K562 (cell line): ENCODE measurements at regions not wholly inside any gene's neighbourhood (a gene's known extent, or its start where the extent isn't known, plus 50 kb on each side); places are given as distances from the start of the nearest gene placed in this dataset.

Experiments
- CTCF ChIP-seq, 3 experiments: IDR thresholded peaks in 2 of 3; conservative IDR thresholded peaks in 1 of 3; 2 replicates each; pipeline ENCODE4 v1.5.1; 2011 to 2012; ENCODE audit warnings: low read length in 3 of 3, mild to moderate bottlenecking in 3 of 3, control low read depth in 2 of 3, improper control_type of control experiment in 1 of 3, inconsistent platforms in 1 of 3, low read depth in 1 of 3, mixed read lengths in 1 of 3, moderate library complexity in 1 of 3; ENCODE audit not compliant: insufficient read depth in 2 of 3
- DNMT1 ChIP-seq: fragments of 450-650 bp; IDR thresholded peaks from 2 replicates; pipeline ENCODE4 v1.6.1; 2016; ENCODE audit warnings: antibody characterized with exemption, mild to moderate bottlenecking
- EP300 ChIP-seq: IDR thresholded peaks from 2 replicates; pipeline ENCODE4 v1.6.1; 2012; ENCODE audit warnings: low read length, improper control_type of control experiment
- EZH2 ChIP-seq: IDR thresholded peaks from 2 replicates; pipeline ENCODE4 v1.6.1; 2012; ENCODE audit warnings: low read depth, mild to moderate bottlenecking, inconsistent platforms, low read length, borderline replicate concordance
- KAT2B ChIP-seq: IDR thresholded peaks from one replicate; pipeline ENCODE4 v1.6.1; 2012; ENCODE audit warnings: low read depth, mild to moderate bottlenecking, control low read depth, inconsistent platforms, low read length, moderate library complexity
- NFE2L1 ChIP-seq: fragments of 450-650 bp; IDR thresholded peaks from 2 replicates; pipeline ENCODE4 v1.6.1; 2016; ENCODE audit warnings: missing genetic modification characterization, low read depth, mild to moderate bottlenecking, missing compliant biosample characterization, moderate library complexity, borderline replicate concordance
- NR2C2 ChIP-seq, 2 experiments: fragments of 200-800 bp in 1 of 2; sonication (Bioruptor generic) in 1 of 2; sonication (generic) in 1 of 2; formaldehyde crosslinking in 1 of 2; IDR thresholded peaks; 2 replicates each; pipeline versions ENCODE4 v1.6.1 to v1.8.0; 2016 to 2022; ENCODE audit warnings: mild to moderate bottlenecking in 1 of 2, missing compliant biosample characterization in 1 of 2, missing genetic modification characterization in 1 of 2, missing genetic modification reagents in 1 of 2
- POLR2A ChIP-seq: fragments of 450-650 bp; conservative IDR thresholded peaks from 2 replicates; pipeline ENCODE4 v1.6.1; 2016
- TCF7L2 ChIP-seq: fragments of 150-350 bp; IDR thresholded peaks from 2 replicates; pipeline ENCODE4 v1.6.1; 2016; ENCODE audit warnings: low read depth, mild to moderate bottlenecking, low read length, moderate library complexity
- YY1 ChIP-seq, 3 experiments: IDR thresholded peaks; 2 replicates each; pipeline ENCODE4 v1.6.1; 2011; ENCODE audit warnings: low read length in 2 of 3, mild to moderate bottlenecking in 2 of 3, moderate library complexity in 2 of 3, borderline replicate concordance in 1 of 3, control low read depth in 1 of 3, low read depth in 1 of 3; ENCODE audit not compliant: insufficient read depth in 3 of 3, insufficient replicate concordance in 2 of 3, control insufficient read depth in 1 of 3, insufficient read length in 1 of 3; ENCODE audit errors: extremely low read depth in 1 of 3
- ZNF253 ChIP-seq: fragments of 250-450 bp; sonication (Bioruptor Pico); conservative IDR thresholded peaks from 2 replicates; pipeline ENCODE4 v1.6.1; 2021; ENCODE audit warnings: mild to moderate bottlenecking
- TF ChIP-seq, protein P1 (sequence below): sonication (generic); formaldehyde crosslinking; IDR thresholded peaks from 2 replicates; pipeline ENCODE4 v1.8.1; 2023; ENCODE audit warnings: mild to moderate bottlenecking, missing genetic modification reagents
- TF ChIP-seq, protein P2 (sequence below): IDR thresholded peaks from 2 replicates; pipeline ENCODE4 v1.6.1; 2012; ENCODE audit warnings: low read depth, low read length, improper control_type of control experiment, borderline replicate concordance

- TF ChIP-seq NR2C2 (CRISPR knock-in tag; IDR thresholded peaks at IDR 0.05) = no peak
- no peak for TF ChIP-seq NR2C2 (tag; IDR thresholded peaks at IDR 0.05)
- TF ChIP-seq DNMT1 = no peak
- no peak for TF ChIP-seq ZNF253 (CRISPR knock-in tag)
- TF ChIP-seq KAT2B = no peak
- TF ChIP-seq NFE2L1 = no peak
- TF ChIP-seq POLR2A = no peak
- TF ChIP-seq YY1 (IDR thresholded peaks at IDR 0.05; ENCODE audit: borderline replicate concordance in 1 of 3, control insufficient read depth in 1 of 3, extremely low read depth in 1 of 3, insufficient read depth in 3 of 3, insufficient read length in 1 of 3, insufficient replicate concordance in 2 of 3, low read depth in 1 of 3, low read length in 2 of 3) = no peak
- TF ChIP-seq CTCF (IDR thresholded peaks at IDR 0.05 in 2 of 3, conservative IDR thresholded peaks at IDR 0.05 in 1 of 3; ENCODE audit: insufficient read depth in 2 of 3, low read depth in 1 of 3, low read length in 3 of 3) = no peak
- no peak for TF ChIP-seq TCF7L2
- no peak for TF ChIP-seq EZH2
- TF ChIP-seq, protein P1, sequence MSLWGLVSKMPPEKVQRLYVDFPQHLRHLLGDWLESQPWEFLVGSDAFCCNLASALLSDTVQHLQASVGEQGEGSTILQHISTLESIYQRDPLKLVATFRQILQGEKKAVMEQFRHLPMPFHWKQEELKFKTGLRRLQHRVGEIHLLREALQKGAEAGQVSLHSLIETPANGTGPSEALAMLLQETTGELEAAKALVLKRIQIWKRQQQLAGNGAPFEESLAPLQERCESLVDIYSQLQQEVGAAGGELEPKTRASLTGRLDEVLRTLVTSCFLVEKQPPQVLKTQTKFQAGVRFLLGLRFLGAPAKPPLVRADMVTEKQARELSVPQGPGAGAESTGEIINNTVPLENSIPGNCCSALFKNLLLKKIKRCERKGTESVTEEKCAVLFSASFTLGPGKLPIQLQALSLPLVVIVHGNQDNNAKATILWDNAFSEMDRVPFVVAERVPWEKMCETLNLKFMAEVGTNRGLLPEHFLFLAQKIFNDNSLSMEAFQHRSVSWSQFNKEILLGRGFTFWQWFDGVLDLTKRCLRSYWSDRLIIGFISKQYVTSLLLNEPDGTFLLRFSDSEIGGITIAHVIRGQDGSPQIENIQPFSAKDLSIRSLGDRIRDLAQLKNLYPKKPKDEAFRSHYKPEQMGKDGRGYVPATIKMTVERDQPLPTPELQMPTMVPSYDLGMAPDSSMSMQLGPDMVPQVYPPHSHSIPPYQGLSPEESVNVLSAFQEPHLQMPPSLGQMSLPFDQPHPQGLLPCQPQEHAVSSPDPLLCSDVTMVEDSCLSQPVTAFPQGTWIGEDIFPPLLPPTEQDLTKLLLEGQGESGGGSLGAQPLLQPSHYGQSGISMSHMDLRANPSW (CRISPR knock-in tag) = no peak
- TF ChIP-seq, protein P2, sequence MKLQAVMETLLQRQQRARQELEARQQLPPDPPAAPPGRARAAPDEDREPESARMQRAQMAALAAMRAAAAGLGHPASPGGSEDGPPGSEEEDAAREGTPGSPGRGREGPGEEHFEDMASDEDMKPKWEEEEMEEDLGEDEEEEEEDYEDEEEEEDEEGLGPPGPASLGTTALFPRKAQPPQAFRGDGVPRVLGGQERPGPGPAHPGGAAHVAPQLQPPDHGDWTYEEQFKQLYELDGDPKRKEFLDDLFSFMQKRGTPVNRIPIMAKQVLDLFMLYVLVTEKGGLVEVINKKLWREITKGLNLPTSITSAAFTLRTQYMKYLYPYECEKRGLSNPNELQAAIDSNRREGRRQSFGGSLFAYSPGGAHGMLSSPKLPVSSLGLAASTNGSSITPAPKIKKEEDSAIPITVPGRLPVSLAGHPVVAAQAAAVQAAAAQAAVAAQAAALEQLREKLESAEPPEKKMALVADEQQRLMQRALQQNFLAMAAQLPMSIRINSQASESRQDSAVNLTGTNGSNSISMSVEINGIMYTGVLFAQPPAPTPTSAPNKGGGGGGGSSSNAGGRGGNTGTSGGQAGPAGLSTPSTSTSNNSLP = no peak
- no peak for TF ChIP-seq EP300
Measured at GRCh38 chr9:89664010-89664409, 59.2 kb downstream of the GADD45G start.
